Skeletal muscle tissue (tissue), 3 donors: ENCODE measurements at regions not wholly inside any gene's neighbourhood (a gene's known extent, or its start where the extent isn't known, plus 50 kb on each side); places are given as distances from the start of the nearest gene placed in this dataset.

ENCODE experiments used
- H3K27ac ChIP-seq: one replicate; pipeline ENCODE4 v1.7.0; 2013; ENCODE audit warnings: mild to moderate bottlenecking, low read depth, low read length, inconsistent platforms
- H3K27me3 ChIP-seq, 3 donors: one replicate each; pipeline ENCODE4 v1.7.0; 2013; ENCODE audit warnings: low read length in 3 of 3; ENCODE audit not compliant: control insufficient read depth in 3 of 3, insufficient read depth in 3 of 3
- H3K36me3 ChIP-seq, 3 donors: one replicate each; pipeline ENCODE4 v1.7.0; 2013; ENCODE audit warnings: low read length in 3 of 3; ENCODE audit not compliant: control insufficient read depth in 3 of 3, insufficient read depth in 3 of 3
- H3K4me1 ChIP-seq, 3 donors: one replicate each; pipeline ENCODE4 v1.7.0; 2013; ENCODE audit warnings: low read length in 3 of 3, mild to moderate bottlenecking in 3 of 3; ENCODE audit not compliant: control insufficient read depth in 3 of 3, insufficient read depth in 3 of 3
- H3K4me3 ChIP-seq, 3 donors: one replicate each; pipeline ENCODE4 v1.7.0; 2013; ENCODE audit warnings: low read length in 3 of 3
- H3K9ac ChIP-seq, 3 donors: one replicate each; pipeline ENCODE4 v1.7.0; 2013; ENCODE audit warnings: low read length in 3 of 3, mild to moderate bottlenecking in 3 of 3, moderate library complexity in 2 of 3, low read depth in 1 of 3
- H3K9me3 ChIP-seq, 3 donors: one replicate each; pipeline ENCODE4 v1.7.0; 2013; ENCODE audit warnings: low read length in 3 of 3; ENCODE audit not compliant: control insufficient read depth in 3 of 3
- donor health status: Osteomylitis.

GRCh38 chr4:23202712-23203247, 510.0 kb downstream of the GBA3 start:
- H3K9me3 ChIP-seq = peaks cover 0 to 6% (median 0%) of the 10 kb centered on the region in 3 donors
- no peaks in the 10 kb centered on the region for H3K36me3 ChIP-seq
- H3K27ac ChIP-seq = no peak overlapping the region
- H3K27me3 ChIP-seq = no peaks in the 10 kb centered on the region
- no peak overlapping the region for H3K4me3 ChIP-seq
- no peak overlapping the region for H3K9ac ChIP-seq
- H3K4me1 ChIP-seq = no peaks in the 10 kb centered on the region

DNA sequence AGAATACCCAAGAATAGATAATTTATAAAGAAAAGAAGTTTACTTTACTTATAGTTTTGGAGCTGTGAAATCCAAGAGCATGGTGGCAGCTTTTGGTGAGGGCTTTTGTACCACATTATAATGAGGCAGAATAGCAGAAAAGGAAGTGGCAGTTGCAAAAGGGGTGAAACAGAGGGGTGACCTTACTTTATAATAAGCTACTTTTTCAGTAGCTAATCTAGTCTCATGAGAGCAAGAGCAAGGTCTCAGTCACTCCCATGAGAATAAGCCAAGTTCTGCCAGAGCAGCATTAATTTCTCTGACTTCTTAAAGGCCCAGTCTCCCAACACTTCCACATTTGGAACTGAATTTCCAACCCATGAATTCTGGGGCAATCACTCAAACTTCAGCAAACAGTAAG, 502.0 kb downstream of the GBA3 start:
- Histone ChIP-seq H3K4me3 (no peak overlapping the region), H3K27ac (no peak overlapping the region), H3K9ac (no peak overlapping the region), H3K27me3 (no peaks in the 10 kb centered on the region), H3K9me3 (no peaks in the 10 kb centered on the region), H3K4me1 (no peaks in the 10 kb centered on the region), H3K36me3 (no peaks in the 10 kb centered on the region)

DNA sequence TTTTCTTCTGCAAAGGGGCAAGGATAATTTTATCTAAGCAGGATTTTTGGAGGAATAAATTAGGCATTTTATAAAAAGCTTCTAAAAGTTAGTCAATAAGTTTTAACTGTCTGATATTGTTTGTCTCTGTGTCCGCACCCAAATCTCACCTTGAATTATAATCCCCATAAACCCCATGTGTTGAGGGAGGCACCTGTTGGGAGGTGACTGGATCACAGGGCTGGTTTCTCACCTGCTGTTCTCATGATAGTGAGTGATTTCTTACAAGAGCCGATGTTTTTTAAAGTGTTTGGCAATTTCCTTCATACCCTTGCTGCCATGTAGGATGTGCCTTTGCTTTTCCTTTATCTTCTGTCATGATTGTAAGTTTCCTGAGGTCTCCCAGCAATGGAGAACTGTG, 481.4 kb downstream of the GBA3 start:
- Histone ChIP-seq H3K4me1 (peaks cover 0 to 5% (median 0%) of the 10 kb centered on the region in 3 donors), H3K9me3 (no peaks in the 10 kb centered on the region), H3K4me3 (no peak overlapping the region), H3K36me3 (no peaks in the 10 kb centered on the region), H3K27me3 (no peaks in the 10 kb centered on the region), H3K27ac (no peak overlapping the region), H3K9ac (no peak overlapping the region)

- H3K36me3 ChIP-seq = no peaks in the 10 kb centered on the region
- H3K27ac ChIP-seq = no peak overlapping the region
- no peak overlapping the region for H3K4me3 ChIP-seq
- no peak overlapping the region for H3K9ac ChIP-seq
- H3K9me3 ChIP-seq = no peaks in the 10 kb centered on the region
- H3K4me1 ChIP-seq = peaks cover 0 to 5% (median 0%) of the 10 kb centered on the region in 3 donors
- no peaks in the 10 kb centered on the region for H3K27me3 ChIP-seq
Measured at GRCh38 chr4:23171976-23172375, 479.2 kb downstream of the GBA3 start.

DNA sequence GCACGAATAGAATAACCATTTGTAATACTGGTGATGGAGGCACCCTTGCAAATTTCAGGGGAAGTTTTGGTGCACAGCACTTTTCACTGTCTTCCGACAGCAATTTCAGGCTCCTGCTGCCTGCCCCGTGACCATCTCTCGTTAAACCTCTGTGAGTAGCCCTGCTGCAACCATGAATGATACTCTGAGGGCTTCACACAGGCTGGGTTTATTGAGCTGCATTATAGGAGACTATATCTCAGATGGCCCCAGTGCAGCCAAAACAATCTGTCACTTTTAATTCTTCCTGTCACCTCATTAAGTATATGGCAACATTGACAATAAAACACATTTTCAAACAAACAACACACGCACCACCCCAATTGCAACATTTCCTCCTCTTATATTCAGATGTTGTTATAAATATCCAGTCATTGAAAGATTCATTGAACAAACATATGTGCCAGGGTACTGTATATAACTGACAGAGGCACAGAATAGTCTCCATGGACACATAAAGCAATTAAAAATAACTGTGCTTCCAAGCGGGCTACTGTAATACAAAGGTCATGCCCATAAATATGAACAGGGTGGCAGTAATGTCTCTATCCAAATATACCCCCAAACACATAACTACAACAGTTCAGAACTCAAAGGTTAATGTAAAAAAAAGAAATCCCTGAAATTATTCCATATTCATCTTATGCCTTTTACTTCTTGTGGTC, 477.0 kb downstream of the GBA3 start:
- H3K9me3 ChIP-seq = no peaks in the 10 kb centered on the region
- H3K9ac ChIP-seq = no peak overlapping the region
- H3K27me3 ChIP-seq = no peaks in the 10 kb centered on the region
- no peaks in the 10 kb centered on the region for H3K36me3 ChIP-seq
- no peak overlapping the region for H3K27ac ChIP-seq
- no peak overlapping the region for H3K4me3 ChIP-seq
- peaks cover 0 to 5% (median 0%) of the 10 kb centered on the region in 3 donors for H3K4me1 ChIP-seq

GRCh38 chr4:23166919-23167318, 474.2 kb downstream of the GBA3 start:
- Histone ChIP-seq H3K4me3 (no peak overlapping the region), H3K9me3 (no peaks in the 10 kb centered on the region), H3K4me1 (peaks cover 0 to 5% (median 0%) of the 10 kb centered on the region in 3 donors), H3K9ac (no peak overlapping the region), H3K27ac (no peak overlapping the region), H3K27me3 (no peaks in the 10 kb centered on the region), H3K36me3 (no peaks in the 10 kb centered on the region)

GRCh38 chr4:23166407-23166806, 473.7 kb downstream of the GBA3 start:
- no peaks in the 10 kb centered on the region for H3K27me3 ChIP-seq
- peaks cover 0 to 5% (median 0%) of the 10 kb centered on the region in 3 donors for H3K4me1 ChIP-seq
- H3K27ac ChIP-seq = no peak overlapping the region
- no peaks in the 10 kb centered on the region for H3K9me3 ChIP-seq
- H3K9ac ChIP-seq = no peak overlapping the region
- no peaks in the 10 kb centered on the region for H3K36me3 ChIP-seq
- no peak overlapping the region for H3K4me3 ChIP-seq

DNA sequence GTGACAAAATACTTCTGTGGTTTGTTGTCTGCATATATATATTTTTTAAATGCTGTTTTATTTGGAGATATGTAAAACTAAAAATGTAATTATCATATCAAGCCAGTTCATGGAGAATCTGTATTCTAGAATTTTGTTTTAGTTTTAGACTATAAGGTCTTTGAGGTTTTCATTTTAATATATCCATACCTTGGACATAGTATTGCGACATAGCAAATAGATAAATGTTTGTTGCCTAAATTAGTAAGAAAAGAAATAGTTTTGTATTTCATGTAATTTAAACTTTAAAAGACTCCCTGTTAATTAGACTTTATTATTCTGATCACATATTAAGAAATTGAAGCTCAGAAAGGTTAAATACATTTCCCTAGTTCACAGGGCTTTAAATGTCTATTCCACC, 472.9 kb downstream of the GBA3 start:
- Histone ChIP-seq H3K36me3 (no peaks in the 10 kb centered on the region), H3K9ac (no peak overlapping the region), H3K27me3 (no peaks in the 10 kb centered on the region), H3K9me3 (no peaks in the 10 kb centered on the region), H3K27ac (no peak overlapping the region), H3K4me3 (no peak overlapping the region), H3K4me1 (peaks cover 0 to 5% (median 0%) of the 10 kb centered on the region in 3 donors)

GRCh38 chr4:23163647-23164436, 471.1 kb downstream of the GBA3 start:
- no peak overlapping the region for H3K27ac ChIP-seq
- no peaks in the 10 kb centered on the region for H3K9me3 ChIP-seq
- H3K4me1 ChIP-seq = no peaks in the 10 kb centered on the region
- no peak overlapping the region for H3K9ac ChIP-seq
- H3K27me3 ChIP-seq = no peaks in the 10 kb centered on the region
- H3K4me3 ChIP-seq = no peak overlapping the region
- no peaks in the 10 kb centered on the region for H3K36me3 ChIP-seq

DNA sequence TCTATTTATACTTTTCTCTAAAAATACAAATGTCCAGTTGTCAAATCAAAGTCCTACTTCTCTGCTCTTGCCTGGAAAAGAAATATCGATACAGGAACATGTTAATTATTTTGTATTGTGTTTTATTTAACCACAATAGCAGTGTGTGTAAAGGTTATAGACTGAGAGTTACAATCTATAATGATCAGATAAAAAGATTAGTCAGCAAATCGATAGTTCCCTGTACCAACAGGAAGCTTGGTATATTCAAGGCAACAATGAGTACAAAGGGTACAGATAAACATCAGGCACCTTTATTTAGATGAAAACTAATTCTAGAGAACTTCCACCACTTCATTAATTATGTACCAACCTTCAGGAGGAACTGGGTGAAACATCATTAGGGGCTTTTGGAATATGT, 469.5 kb downstream of the GBA3 start:
- no peaks in the 10 kb centered on the region for H3K36me3 ChIP-seq

More for the DNA sequence above, 469.5 kb downstream of the GBA3 start:
- H3K9me3 ChIP-seq = no peaks in the 10 kb centered on the region
- no peak overlapping the region for H3K27ac ChIP-seq
- H3K27me3 ChIP-seq = no peaks in the 10 kb centered on the region
- no peak overlapping the region for H3K9ac ChIP-seq
- H3K4me1 ChIP-seq = no peaks in the 10 kb centered on the region
- no peak overlapping the region for H3K4me3 ChIP-seq
